ENCODE measurements at regions not wholly inside any gene's neighbourhood (a gene's known extent, or its start where the extent isn't known, plus 50 kb on each side); places are given as distances from the start of the nearest gene placed in this dataset.

- Histone ChIP-seq H4K20me1 (ENCODE audit: insufficient read depth, low read length) (no peaks in the 10 kb centered on the region), H3K4me3 (ENCODE audit: low read depth, low read length, poor library complexity, severe bottlenecking) (no peak overlapping the region), H3K4me2 (ENCODE audit: low read length) (no peak overlapping the region), H3F3A (ENCODE audit: insufficient read depth, low read length) (no peaks in the 10 kb centered on the region), H2AFZ (ENCODE audit: low read length) (no peak overlapping the region), H3K79me2 (ENCODE audit: insufficient read depth, low read length) (no peaks in the 10 kb centered on the region), H3K9me3 (ENCODE audit: low read length) (no peaks in the 10 kb centered on the region), H3K9ac (ENCODE audit: low read length) (no peak overlapping the region), H3K27me3 (ENCODE audit: insufficient read depth, low read length) (no peaks in the 10 kb centered on the region), H3K9me2 (ENCODE audit: low read depth, low read length) (no peaks in the 10 kb centered on the region), H3K4me1 (ENCODE audit: insufficient read depth, low read length, severe bottlenecking) (no peaks in the 10 kb centered on the region), H3K27ac (ENCODE audit: low read depth, low read length, poor library complexity, severe bottlenecking) (no peak overlapping the region), H3K36me3 (ENCODE audit: insufficient read depth, low read length) (no peaks in the 10 kb centered on the region)
- TF ChIP-seq, protein P1, sequence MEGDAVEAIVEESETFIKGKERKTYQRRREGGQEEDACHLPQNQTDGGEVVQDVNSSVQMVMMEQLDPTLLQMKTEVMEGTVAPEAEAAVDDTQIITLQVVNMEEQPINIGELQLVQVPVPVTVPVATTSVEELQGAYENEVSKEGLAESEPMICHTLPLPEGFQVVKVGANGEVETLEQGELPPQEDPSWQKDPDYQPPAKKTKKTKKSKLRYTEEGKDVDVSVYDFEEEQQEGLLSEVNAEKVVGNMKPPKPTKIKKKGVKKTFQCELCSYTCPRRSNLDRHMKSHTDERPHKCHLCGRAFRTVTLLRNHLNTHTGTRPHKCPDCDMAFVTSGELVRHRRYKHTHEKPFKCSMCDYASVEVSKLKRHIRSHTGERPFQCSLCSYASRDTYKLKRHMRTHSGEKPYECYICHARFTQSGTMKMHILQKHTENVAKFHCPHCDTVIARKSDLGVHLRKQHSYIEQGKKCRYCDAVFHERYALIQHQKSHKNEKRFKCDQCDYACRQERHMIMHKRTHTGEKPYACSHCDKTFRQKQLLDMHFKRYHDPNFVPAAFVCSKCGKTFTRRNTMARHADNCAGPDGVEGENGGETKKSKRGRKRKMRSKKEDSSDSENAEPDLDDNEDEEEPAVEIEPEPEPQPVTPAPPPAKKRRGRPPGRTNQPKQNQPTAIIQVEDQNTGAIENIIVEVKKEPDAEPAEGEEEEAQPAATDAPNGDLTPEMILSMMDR (IDR thresholded peaks at IDR 0.05; ENCODE audit: low read length), result no peak
Observed at GRCh38 chr4:57691370-57691769, 581.2 kb upstream of the IGFBP7 start.

DNA sequence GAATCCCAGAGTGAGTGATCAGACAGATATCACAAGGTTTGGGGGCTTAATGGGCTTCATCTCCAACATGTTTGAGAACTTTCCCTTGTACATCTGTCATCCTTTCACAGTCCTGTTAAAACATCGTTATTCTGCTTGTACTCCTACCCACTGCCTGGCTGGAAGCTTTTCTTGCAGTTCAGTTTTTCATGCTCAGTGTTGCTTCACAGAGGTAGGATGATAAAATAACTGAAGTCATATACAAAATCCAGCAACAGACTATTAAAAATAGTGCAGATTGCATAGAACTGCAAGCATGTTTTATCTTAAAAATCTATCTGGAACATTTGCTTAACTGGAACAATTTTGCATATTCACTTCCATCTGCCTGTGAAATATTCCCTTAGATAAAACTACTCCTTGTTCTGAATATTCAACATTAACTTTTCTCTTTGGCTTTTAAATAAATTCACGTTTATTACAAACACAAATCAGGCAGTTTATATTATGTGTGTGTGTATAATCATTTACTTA lies 579.6 kb upstream of the IGFBP7 start:
- Histone ChIP-seq H3K36me3 (ENCODE audit: insufficient read depth, low read length) (no peaks in the 10 kb centered on the region), H3K27ac (ENCODE audit: low read depth, low read length, poor library complexity, severe bottlenecking) (no peak overlapping the region), H3F3A (ENCODE audit: insufficient read depth, low read length) (no peaks in the 10 kb centered on the region), H3K9me2 (ENCODE audit: low read depth, low read length) (no peaks in the 10 kb centered on the region), H3K79me2 (ENCODE audit: insufficient read depth, low read length) (no peaks in the 10 kb centered on the region), H3K4me3 (ENCODE audit: low read depth, low read length, poor library complexity, severe bottlenecking) (no peak overlapping the region), H3K4me2 (ENCODE audit: low read length) (no peak overlapping the region), H3K27me3 (ENCODE audit: insufficient read depth, low read length) (no peaks in the 10 kb centered on the region), H3K4me1 (ENCODE audit: insufficient read depth, low read length, severe bottlenecking) (no peaks in the 10 kb centered on the region), H3K9ac (ENCODE audit: low read length) (no peak overlapping the region), H2AFZ (ENCODE audit: low read length) (no peak overlapping the region), H4K20me1 (ENCODE audit: insufficient read depth, low read length) (no peaks in the 10 kb centered on the region), H3K9me3 (ENCODE audit: low read length) (no peaks in the 10 kb centered on the region)
- TF ChIP-seq EZH2 (IDR thresholded peaks at IDR 0.05; ENCODE audit: borderline replicate concordance, low read length), result no peak
- TF ChIP-seq, protein P1 (IDR thresholded peaks at IDR 0.05; ENCODE audit: low read length), result no peak

DNA sequence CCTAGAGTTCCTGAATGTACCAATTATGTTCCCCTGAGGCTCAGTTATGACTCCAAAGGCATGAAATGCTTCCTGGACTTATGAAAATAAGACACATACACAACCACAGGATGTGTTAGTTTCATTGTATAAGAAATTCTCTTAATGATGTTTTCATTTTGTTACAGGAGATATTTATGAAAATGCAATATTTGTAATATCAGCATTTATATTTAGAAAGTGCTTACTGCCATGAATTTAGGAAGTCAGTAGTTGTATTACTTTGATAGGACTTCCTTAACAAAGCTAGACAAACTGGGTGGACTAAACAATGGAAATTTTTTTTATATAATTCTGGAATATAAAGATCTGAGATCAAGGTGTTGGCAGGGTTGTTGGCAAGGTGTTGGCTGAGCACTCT lies 572.1 kb upstream of the IGFBP7 start:
- H3K9me3 ChIP-seq (ENCODE audit: low read length), result no peaks in the 10 kb centered on the region
- H3K9me2 ChIP-seq (ENCODE audit: low read depth, low read length), result no peaks in the 10 kb centered on the region; the same call in 1 of the 2 replicates
- no peak for TF ChIP-seq EZH2 (IDR thresholded peaks at IDR 0.05; ENCODE audit: borderline replicate concordance, low read length)
- TF ChIP-seq, protein P1 (IDR thresholded peaks at IDR 0.05; ENCODE audit: low read length), result no peak
- no peaks in the 10 kb centered on the region for H4K20me1 ChIP-seq (ENCODE audit: insufficient read depth, low read length)
- no peaks in the 10 kb centered on the region for H3K27me3 ChIP-seq (ENCODE audit: insufficient read depth, low read length)
- H3K4me1 ChIP-seq (ENCODE audit: insufficient read depth, low read length, severe bottlenecking), result no peaks in the 10 kb centered on the region
- no peaks in the 10 kb centered on the region for H3F3A ChIP-seq (ENCODE audit: insufficient read depth, low read length)
- H3K4me2 ChIP-seq (ENCODE audit: low read length), result no peak overlapping the region
- H3K9ac ChIP-seq (ENCODE audit: low read length), result no peak overlapping the region
- H3K4me3 ChIP-seq (ENCODE audit: low read depth, low read length, poor library complexity, severe bottlenecking), result no peak overlapping the region
- H3K79me2 ChIP-seq (ENCODE audit: insufficient read depth, low read length), result no peaks in the 10 kb centered on the region
- H3K27ac ChIP-seq (ENCODE audit: low read depth, low read length, poor library complexity, severe bottlenecking), result no peak overlapping the region
- H2AFZ ChIP-seq (ENCODE audit: low read length), result no peak overlapping the region
- no peaks in the 10 kb centered on the region for H3K36me3 ChIP-seq (ENCODE audit: insufficient read depth, low read length)

Data from OCI-LY1 (cell line).